ENCODE measurements at regions not wholly inside any gene's neighbourhood (a gene's known extent, or its start where the extent isn't known, plus 50 kb on each side); places are given as distances from the start of the nearest gene placed in this dataset.

DNA sequence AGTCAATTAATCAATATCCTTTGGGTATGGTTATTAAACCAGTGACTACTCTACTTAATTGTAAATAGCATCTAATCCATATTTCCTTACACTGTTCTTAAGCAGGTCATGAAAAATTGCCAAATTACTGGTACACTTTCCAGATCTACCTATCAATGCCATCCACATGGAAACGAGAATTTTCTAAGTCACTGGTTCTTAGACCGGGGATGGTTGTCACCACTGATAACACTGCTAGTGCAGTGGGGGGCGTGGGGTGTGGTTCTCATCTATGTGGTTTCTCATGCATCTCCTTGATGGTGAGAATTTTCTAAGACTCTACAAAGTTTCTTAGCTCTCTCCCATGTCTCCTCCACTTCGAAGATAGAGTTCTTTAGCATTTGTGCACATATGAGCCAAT lies 63.7 kb upstream of the COG2 start:
- TF ChIP-seq POLR2A (IDR thresholded peaks at IDR 0.05; ENCODE audit: low read depth, low read length) (no peak), POLR2AphosphoS5 (IDR thresholded peaks at IDR 0.05; ENCODE audit: low read depth, low read length) (no peak)
